HCT116 (cell line): ENCODE measurements at regions not wholly inside any gene's neighbourhood (a gene's known extent, or its start where the extent isn't known, plus 50 kb on each side); places are given as distances from the start of the nearest gene placed in this dataset.

Source experiments
- ATAC-seq: fragments of 200-7000 bp; cut with Tn5 transposase; 2 replicates; pipeline ENCODE4 v1.9.1; 2020; ENCODE audit warnings: mild to moderate bottlenecking, moderate library complexity
- BruUV-seq: library from RNA; stranded (reverse); fragments of 400-500 nt; replicated peaks from 2 replicates; lab custom pipeline; 2021; lab: Mats Ljungman, UMichigan
- CTCF ChIA-PET: fragments of 300-600 bp; sonication (Branson Sonifier 250); formaldehyde crosslinking; loops from one replicate; lab custom pipeline; 2021; ENCODE audit warnings: antibody characterized with exemption; lab: Charles Lee
- POLR2A ChIA-PET: fragments of 300-600, 350-600 bp; sonication (Branson Sonifier 250); formaldehyde crosslinking; loops from one replicate; lab custom pipeline; 2021; ENCODE audit warnings: antibody characterized with exemption; lab: Charles Lee
- RAD21 ChIA-PET, 2 experiments: fragments of 300-600 bp; sonication (Branson Sonifier 250); formaldehyde crosslinking; loops; one replicate each; lab custom pipeline; 2023; ENCODE audit warnings: low total read pairs in 2 of 2; ENCODE audit not compliant: uncharacterized antibody in 2 of 2, unreplicated experiment in 2 of 2, low non-redundant PET in 1 of 2; lab: Charles Lee
- DNase-seq: peaks from one replicate; pipeline ENCODE4 v3.0.0-alpha.2; 2010; ENCODE audit warnings: low read depth, low spot score
- H2AFZ ChIP-seq: fragments of 200-600 bp; shearing (Covaris generic), sonication (generic); 2 replicates; pipeline ENCODE4 v1.6.1; 2017; ENCODE audit warnings: low read depth, mixed run types, mixed read lengths, antibody characterized with exemption, low read length; ENCODE audit not compliant: poor library complexity, severe bottlenecking
- H3K27ac ChIP-seq: 2 replicates; pipeline ENCODE4 v1.5.1; 2012; ENCODE audit warnings: low read depth, low read length
- H3K27me3 ChIP-seq: fragments of 200-600 bp; sonication (generic); 2 replicates; pipeline ENCODE4 v1.6.1; 2016; ENCODE audit warnings: mixed run types, low read length, mixed read lengths; ENCODE audit not compliant: insufficient read depth
- H3K36me3 ChIP-seq, 2 experiments: fragments of 200-500 bp in 1 of 2; fragments of 200-600 bp in 1 of 2; sonication (Bioruptor generic) in 1 of 2; sonication (generic) in 1 of 2; 2 replicates each; pipeline versions ENCODE4 v1.5.1 to v1.6.1; 2014 to 2016; ENCODE audit warnings: low read length in 2 of 2, inconsistent platforms in 1 of 2, mixed read lengths in 1 of 2, mixed run types in 1 of 2; ENCODE audit not compliant: insufficient read depth in 2 of 2, control insufficient read depth in 1 of 2
- H3K4me1 ChIP-seq, 2 experiments: fragments of 200-600 bp in 1 of 2; sonication (generic) in 1 of 2; 2 replicates each; pipeline versions ENCODE4 v1.5.1 to v1.6.1; 2012 to 2017; ENCODE audit warnings: low read length in 2 of 2, inconsistent platforms in 1 of 2, mild to moderate bottlenecking in 1 of 2, mixed read lengths in 1 of 2, mixed run types in 1 of 2, moderate library complexity in 1 of 2; ENCODE audit not compliant: insufficient read depth in 2 of 2, control insufficient read depth in 1 of 2
- H3K4me2 ChIP-seq: fragments of 200-600 bp; sonication (generic); 2 replicates; pipeline ENCODE4 v1.6.1; 2017; ENCODE audit warnings: mixed run types, low read length, mixed read lengths
- H3K4me3 ChIP-seq, 2 experiments: fragments of 200-600 bp in 1 of 2; sonication (generic) in 1 of 2; replicated peaks in 1 of 2; 2 replicates each; pipeline ENCODE4 v1.5.1; 2011 to 2016; ENCODE audit warnings: low read length in 2 of 2, control low read depth in 1 of 2, low read depth in 1 of 2, mild to moderate bottlenecking in 1 of 2, mixed read lengths in 1 of 2, mixed run types in 1 of 2
- H3K79me2 ChIP-seq: fragments of 200-600 bp; sonication (generic); 2 replicates; pipeline ENCODE4 v1.6.1; 2017; ENCODE audit warnings: mild to moderate bottlenecking, mixed run types, low read length, moderate library complexity, mixed read lengths; ENCODE audit not compliant: insufficient read depth
- H3K9ac ChIP-seq: fragments of 200-600 bp; sonication (generic); 2 replicates; pipeline ENCODE4 v1.6.1; 2016; ENCODE audit warnings: low read length, mixed read lengths
- H3K9me2 ChIP-seq: fragments of 200-600 bp; sonication (generic), shearing (Covaris generic); 2 replicates; pipeline ENCODE4 v1.6.1; 2017; ENCODE audit warnings: mixed run types, mild to moderate bottlenecking, moderate library complexity; ENCODE audit not compliant: insufficient read depth
- H3K9me3 ChIP-seq, 2 experiments: fragments of 200-500 bp in 1 of 2; fragments of 200-600 bp in 1 of 2; sonication (Bioruptor generic) in 1 of 2; sonication (generic) in 1 of 2; 2 replicates each; pipeline ENCODE4 v1.6.1; 2014 to 2017; ENCODE audit warnings: low read length in 2 of 2, mixed read lengths in 2 of 2, inconsistent platforms in 1 of 2, low read depth in 1 of 2, mild to moderate bottlenecking in 1 of 2, mixed run types in 1 of 2, moderate library complexity in 1 of 2; ENCODE audit not compliant: control insufficient read depth in 1 of 2, insufficient read depth in 1 of 2
- H4K20me1 ChIP-seq: fragments of 200-600 bp; sonication (generic), shearing (Covaris generic); 2 replicates; pipeline ENCODE4 v1.6.1; 2017; ENCODE audit warnings: mixed run types, mild to moderate bottlenecking, moderate library complexity; ENCODE audit not compliant: insufficient read depth
- ELF1 ChIP-seq: IDR thresholded peaks from 2 replicates; pipeline ENCODE4 v1.6.1; 2012; ENCODE audit warnings: low read depth, borderline replicate concordance
- EZH2 ChIP-seq: fragments of 200-600 bp; sonication (generic); IDR thresholded peaks from 2 replicates; pipeline ENCODE4 v1.6.1; 2017; ENCODE audit warnings: antibody characterized with exemption, mixed run types
- EZH2phosphoT487 ChIP-seq: fragments of 200-600 bp; IDR thresholded peaks from 2 replicates; pipeline ENCODE4 v1.6.1; 2018; ENCODE audit warnings: antibody characterized with exemption, borderline replicate concordance
- FOSL1 ChIP-seq: IDR thresholded peaks from 2 replicates; pipeline ENCODE4 v1.6.1; 2012; ENCODE audit warnings: low read depth
- JUND ChIP-seq: IDR thresholded peaks from 2 replicates; pipeline ENCODE4 v1.6.1; 2012
- POLR2A ChIP-seq: IDR thresholded peaks from 2 replicates; pipeline ENCODE4 v1.7.0; 2011; ENCODE audit warnings: borderline replicate concordance; ENCODE audit not compliant: insufficient read depth, insufficient read length; ENCODE audit errors: extremely low read depth
- POLR2AphosphoS5 ChIP-seq: IDR thresholded peaks from 2 replicates; pipeline ENCODE4 v1.6.1; 2011; ENCODE audit warnings: mild to moderate bottlenecking, low read depth, low read length, moderate library complexity
- RAD21 ChIP-seq: IDR thresholded peaks from 2 replicates; pipeline ENCODE4 v1.6.1; 2012; ENCODE audit warnings: low read depth, mild to moderate bottlenecking
- SIN3A ChIP-seq: IDR thresholded peaks from 2 replicates; pipeline ENCODE4 v1.6.1; 2012; ENCODE audit warnings: low read depth
- YY1 ChIP-seq: IDR thresholded peaks from 2 replicates; pipeline ENCODE4 v1.6.1; 2011; ENCODE audit warnings: low read length, low read depth, moderate library complexity, mild to moderate bottlenecking; ENCODE audit not compliant: insufficient replicate concordance; ENCODE audit errors: extremely low read depth
- ZFX ChIP-seq: fragments of 450-650 bp; IDR thresholded peaks from 2 replicates; pipeline ENCODE4 v1.6.1; 2017
- intact Hi-C: fragments of 100-400 bp; cut with micrococcal nuclease; formaldehyde crosslinking; loops from 2 replicates; pipeline ENCODE4 v1.10.0; 2022
- TF ChIP-seq, protein P1 (sequence below): IDR thresholded peaks from 2 replicates; pipeline ENCODE4 v1.6.1; 2011; ENCODE audit warnings: mild to moderate bottlenecking, low read length, moderate library complexity; ENCODE audit not compliant: insufficient replicate concordance; ENCODE audit errors: extremely low read depth
- TF ChIP-seq, protein P2 (sequence below): IDR thresholded peaks from 2 replicates; pipeline ENCODE4 v1.6.1; 2012
- TF ChIP-seq, protein P3 (sequence below): IDR thresholded peaks from 2 replicates; pipeline ENCODE4 v1.6.1; 2012; ENCODE audit warnings: low read depth

DNA sequence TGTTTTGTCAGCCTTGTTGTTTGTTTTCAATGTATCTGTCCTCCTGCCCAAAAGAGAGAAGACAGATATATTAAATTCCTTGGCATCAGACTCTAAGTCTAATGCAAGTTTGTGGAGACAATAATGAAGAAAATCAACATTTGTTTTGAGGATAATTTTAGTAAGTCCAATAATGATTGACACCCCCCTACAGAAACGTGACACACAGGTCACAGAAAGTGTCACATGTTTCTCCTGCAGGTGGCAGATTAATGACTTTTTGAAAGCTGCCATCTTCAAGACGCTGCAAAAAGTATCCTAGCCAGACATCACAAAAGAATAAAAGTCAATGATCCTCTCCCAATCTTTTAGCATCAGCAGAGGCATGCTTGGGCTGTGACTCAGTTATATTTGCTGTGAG, 378.8 kb upstream of the TMPO start:
- no peak overlapping the region for H2AFZ ChIP-seq
- intact Hi-C loops, result no loop called here
- H3K4me1 ChIP-seq, result no peaks in the 10 kb centered on the region
- H3K27ac ChIP-seq, result no peak overlapping the region
- POLR2A ChIA-PET, result no interaction called here
- no peaks in the 10 kb centered on the region for H3K36me3 ChIP-seq
- H3K4me2 ChIP-seq, result no peak overlapping the region
- no peaks in the 10 kb centered on the region for H3K79me2 ChIP-seq
- H3K9ac ChIP-seq, result no peak overlapping the region
- ATAC-seq (no peak), DNase-seq (no peak)
- no TSS peak for BruUV-seq
- RAD21 ChIA-PET, result no interaction called here
- CTCF ChIA-PET, result no interaction called here
- peaks cover 22% of the 10 kb centered on the region for H3K27me3 ChIP-seq
- H4K20me1 ChIP-seq, result no peaks in the 10 kb centered on the region
- no peak overlapping the region for H3K4me3 ChIP-seq
- no peaks in the 10 kb centered on the region for H3K9me2 ChIP-seq
- no peaks in the 10 kb centered on the region for H3K9me3 ChIP-seq
- TF ChIP-seq SIN3A, result no peak
- no peak for TF ChIP-seq RAD21
- TF ChIP-seq, protein P1, sequence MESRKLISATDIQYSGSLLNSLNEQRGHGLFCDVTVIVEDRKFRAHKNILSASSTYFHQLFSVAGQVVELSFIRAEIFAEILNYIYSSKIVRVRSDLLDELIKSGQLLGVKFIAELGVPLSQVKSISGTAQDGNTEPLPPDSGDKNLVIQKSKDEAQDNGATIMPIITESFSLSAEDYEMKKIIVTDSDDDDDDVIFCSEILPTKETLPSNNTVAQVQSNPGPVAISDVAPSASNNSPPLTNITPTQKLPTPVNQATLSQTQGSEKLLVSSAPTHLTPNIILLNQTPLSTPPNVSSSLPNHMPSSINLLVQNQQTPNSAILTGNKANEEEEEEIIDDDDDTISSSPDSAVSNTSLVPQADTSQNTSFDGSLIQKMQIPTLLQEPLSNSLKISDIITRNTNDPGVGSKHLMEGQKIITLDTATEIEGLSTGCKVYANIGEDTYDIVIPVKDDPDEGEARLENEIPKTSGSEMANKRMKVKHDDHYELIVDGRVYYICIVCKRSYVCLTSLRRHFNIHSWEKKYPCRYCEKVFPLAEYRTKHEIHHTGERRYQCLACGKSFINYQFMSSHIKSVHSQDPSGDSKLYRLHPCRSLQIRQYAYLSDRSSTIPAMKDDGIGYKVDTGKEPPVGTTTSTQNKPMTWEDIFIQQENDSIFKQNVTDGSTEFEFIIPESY, result no peak
- TF ChIP-seq EZH2, result no peak

DNA sequence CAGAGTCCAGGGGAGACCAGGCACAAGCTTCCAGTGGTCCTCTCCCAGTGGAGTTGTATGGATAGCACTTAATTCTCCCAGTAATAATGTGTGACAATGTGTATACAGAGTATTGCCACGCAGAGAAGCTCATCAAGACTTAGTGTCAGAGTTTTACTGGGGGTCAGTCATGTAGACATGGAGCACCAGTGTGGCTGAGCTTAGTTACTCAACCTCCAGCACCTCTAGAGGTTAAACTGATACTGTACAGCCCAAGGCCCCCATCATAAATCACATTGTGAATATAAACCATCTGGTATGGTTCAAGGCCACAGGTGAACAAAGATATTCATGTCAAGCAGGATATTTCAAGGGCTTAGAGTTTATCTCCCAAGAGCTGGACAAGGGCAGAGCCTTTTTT, 378.1 kb upstream of the TMPO start:
- no peaks in the 10 kb centered on the region for H3K79me2 ChIP-seq
- intact Hi-C loops, result no loop called here
- H3K4me1 ChIP-seq, result no peaks in the 10 kb centered on the region
- ChIA-PET POLR2A (no interaction called here), CTCF (no interaction called here), RAD21 (no interaction called here)
- H3K9ac ChIP-seq, result no peak overlapping the region
- H2AFZ ChIP-seq, result no peak overlapping the region
- no TSS peak for BruUV-seq
- no peaks in the 10 kb centered on the region for H3K9me2 ChIP-seq
- H3K4me2 ChIP-seq, result no peak overlapping the region
- H3K4me3 ChIP-seq, result no peak overlapping the region
- H4K20me1 ChIP-seq, result no peaks in the 10 kb centered on the region
- ATAC-seq, result no peak
- no peak for DNase-seq
- no peak overlapping the region for H3K27ac ChIP-seq
- no peaks in the 10 kb centered on the region for H3K36me3 ChIP-seq
- H3K27me3 ChIP-seq, result peaks cover 26% of the 10 kb centered on the region
- H3K9me3 ChIP-seq, result no peaks in the 10 kb centered on the region
- TF ChIP-seq FOSL1 (no peak), JUND (no peak), EZH2phosphoT487 (no peak), ZFX (no peak), POLR2A (no peak), POLR2AphosphoS5 (no peak), ELF1 (no peak), YY1 (no peak)
- TF ChIP-seq, protein P2, sequence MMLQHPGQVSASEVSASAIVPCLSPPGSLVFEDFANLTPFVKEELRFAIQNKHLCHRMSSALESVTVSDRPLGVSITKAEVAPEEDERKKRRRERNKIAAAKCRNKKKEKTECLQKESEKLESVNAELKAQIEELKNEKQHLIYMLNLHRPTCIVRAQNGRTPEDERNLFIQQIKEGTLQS, result no peak
- TF ChIP-seq, protein P3, sequence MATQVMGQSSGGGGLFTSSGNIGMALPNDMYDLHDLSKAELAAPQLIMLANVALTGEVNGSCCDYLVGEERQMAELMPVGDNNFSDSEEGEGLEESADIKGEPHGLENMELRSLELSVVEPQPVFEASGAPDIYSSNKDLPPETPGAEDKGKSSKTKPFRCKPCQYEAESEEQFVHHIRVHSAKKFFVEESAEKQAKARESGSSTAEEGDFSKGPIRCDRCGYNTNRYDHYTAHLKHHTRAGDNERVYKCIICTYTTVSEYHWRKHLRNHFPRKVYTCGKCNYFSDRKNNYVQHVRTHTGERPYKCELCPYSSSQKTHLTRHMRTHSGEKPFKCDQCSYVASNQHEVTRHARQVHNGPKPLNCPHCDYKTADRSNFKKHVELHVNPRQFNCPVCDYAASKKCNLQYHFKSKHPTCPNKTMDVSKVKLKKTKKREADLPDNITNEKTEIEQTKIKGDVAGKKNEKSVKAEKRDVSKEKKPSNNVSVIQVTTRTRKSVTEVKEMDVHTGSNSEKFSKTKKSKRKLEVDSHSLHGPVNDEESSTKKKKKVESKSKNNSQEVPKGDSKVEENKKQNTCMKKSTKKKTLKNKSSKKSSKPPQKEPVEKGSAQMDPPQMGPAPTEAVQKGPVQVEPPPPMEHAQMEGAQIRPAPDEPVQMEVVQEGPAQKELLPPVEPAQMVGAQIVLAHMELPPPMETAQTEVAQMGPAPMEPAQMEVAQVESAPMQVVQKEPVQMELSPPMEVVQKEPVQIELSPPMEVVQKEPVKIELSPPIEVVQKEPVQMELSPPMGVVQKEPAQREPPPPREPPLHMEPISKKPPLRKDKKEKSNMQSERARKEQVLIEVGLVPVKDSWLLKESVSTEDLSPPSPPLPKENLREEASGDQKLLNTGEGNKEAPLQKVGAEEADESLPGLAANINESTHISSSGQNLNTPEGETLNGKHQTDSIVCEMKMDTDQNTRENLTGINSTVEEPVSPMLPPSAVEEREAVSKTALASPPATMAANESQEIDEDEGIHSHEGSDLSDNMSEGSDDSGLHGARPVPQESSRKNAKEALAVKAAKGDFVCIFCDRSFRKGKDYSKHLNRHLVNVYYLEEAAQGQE, result no peak
- TF ChIP-seq, protein P1, result no peak
